Pulmonary artery endothelial cell (primary cell): ENCODE measurements at regions not wholly inside any gene's neighbourhood (a gene's known extent, or its start where the extent isn't known, plus 50 kb on each side); places are given as distances from the start of the nearest gene placed in this dataset.

Experiments used
- DNase-seq: peaks from one replicate; pipeline ENCODE4 v3.0.0-alpha.2; 2011; ENCODE audit warnings: low read depth, low spot score

DNA sequence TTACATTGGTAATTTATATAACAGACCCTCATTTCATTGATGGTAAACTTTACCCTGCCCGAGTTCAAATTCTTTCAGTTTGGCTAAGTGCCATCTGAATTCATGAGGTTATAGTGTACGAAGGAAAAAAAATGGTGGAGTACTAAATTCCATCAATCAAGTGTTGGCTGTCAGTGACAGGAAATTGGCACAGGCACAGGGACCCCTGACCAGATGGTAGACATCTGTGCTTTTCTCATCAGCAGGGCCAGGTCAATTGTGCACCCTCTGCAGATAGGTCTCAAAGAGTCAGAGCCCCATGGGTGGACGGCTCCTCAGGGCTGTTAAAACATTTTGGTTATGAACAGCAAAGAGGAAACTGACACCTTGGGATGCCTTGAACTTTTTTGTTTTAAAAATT, 439.2 kb downstream of the SETBP1 start:
- no peak for DNase-seq

GRCh38 chr18:45121146-45121545, 440.5 kb downstream of the SETBP1 start:
- no peak for DNase-seq

DNA sequence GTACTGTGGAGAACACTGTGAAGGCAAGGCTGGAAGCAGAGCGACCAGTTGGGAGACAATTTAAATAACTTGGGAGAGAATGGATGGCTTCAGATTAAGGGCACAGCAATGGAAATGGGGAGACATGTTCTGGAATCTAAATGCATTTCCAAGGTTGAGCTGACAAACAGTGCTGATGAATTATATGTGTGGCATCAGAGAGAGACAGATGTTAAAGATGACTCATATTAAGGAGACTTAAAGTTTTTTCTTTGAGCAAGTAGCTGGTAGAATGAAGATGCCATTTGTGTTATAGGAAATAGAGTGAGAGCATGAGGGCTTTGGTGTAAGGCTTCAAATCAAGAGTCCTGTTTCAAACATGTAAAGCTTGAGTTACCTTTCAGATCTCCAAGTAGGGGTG, 441.8 kb downstream of the SETBP1 start:
- DNase-seq = no peak

DNA sequence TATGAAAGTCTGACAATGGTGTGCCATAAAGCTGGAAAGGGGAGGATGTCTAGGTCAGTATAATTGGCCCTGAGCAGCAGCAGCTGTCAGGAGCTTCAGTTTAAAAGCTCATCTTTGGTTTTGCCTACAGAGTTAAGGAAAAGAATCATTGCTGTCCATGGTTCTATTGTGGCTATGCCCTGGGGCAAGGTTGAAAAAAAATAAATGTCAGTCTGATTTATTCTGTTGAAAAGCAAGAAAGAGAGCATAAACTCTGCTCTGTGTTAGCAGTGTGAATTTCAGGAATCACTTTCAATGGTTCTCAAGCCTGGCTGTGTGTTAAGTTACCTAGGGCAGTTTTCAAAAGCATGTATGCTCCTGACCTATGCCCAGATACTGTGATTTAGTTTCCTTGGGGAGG, 446.7 kb downstream of the SETBP1 start:
- no peak for DNase-seq

DNA sequence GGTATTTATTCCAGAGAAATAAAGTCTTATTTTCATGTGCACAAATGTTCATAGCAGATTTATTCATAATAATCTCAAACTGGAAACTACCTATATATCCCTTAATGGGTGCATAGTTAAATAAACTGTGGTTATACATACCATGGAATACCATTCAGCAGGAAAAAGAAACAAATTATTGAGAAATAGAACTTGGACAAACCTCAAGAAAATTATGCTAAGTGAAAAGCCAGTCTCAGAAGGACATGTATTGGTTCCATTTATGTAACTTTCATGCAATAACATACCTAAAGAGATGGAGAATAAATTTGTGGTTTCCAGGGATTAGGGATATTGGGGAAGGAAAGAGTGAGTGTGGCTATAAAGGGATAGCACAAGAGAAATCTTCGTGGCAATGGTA, 452.6 kb downstream of the SETBP1 start:
- no peak for DNase-seq

DNA sequence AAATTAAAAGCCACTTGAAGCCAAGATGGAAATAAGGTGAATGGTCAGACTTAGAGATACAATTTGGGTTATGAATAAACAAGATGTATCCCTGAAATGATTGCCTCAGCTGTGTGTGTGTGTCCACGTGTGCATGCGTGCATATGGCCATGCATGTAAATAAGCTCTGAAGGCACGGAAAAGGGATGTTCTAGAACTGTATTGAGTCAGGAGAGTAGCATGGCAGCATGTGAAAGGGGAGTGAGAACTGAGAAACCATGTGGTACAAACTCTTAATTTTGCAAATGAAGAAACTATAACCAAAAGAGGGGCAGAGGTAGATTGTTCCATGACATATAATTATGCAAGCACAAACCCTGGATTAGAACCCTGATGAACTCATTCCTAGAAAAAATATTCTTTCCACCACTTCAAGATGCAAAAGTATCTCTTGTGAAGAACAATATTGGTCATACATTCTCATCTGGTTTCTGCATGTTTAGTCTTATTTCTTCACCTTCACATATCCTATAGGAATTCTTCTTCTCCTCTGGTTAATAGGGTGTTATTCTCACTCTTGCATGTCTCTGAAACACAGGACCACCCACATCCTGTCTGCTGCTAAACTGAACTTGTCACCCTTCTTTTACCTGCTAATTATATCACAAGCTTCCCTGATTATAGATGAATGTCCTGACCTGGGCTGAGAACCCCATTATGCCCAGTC, 455.8 kb downstream of the SETBP1 start:
- no peak for DNase-seq

- DNase-seq = no peak
These were observed 456.4 kb downstream of the SETBP1 start for GRCh38 chr18:45137087-45137419.

- no peak for DNase-seq
These were observed 458.8 kb downstream of the SETBP1 start for GRCh38 chr18:45139478-45139877.

DNA sequence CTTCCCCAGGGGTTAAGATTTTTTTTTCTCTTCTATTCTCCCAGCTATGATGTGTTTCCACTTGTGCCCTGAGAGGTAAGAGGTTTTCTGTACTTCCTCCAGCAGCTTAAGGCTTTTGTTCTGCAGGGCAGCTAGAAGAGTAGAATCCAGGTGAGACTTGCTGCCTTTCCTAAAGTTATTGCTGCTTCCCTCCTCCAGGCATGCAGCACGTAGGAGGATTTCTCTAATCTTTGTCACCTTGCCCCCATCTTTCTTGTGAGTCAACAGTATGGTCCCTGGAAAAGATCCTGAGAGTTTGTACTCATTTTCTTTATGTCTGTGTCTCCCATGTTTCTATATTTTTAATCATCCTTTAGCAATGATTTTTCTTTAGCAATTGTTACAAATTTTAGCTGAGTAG, 462.2 kb downstream of the SETBP1 start:
- DNase-seq = no peak

DNA sequence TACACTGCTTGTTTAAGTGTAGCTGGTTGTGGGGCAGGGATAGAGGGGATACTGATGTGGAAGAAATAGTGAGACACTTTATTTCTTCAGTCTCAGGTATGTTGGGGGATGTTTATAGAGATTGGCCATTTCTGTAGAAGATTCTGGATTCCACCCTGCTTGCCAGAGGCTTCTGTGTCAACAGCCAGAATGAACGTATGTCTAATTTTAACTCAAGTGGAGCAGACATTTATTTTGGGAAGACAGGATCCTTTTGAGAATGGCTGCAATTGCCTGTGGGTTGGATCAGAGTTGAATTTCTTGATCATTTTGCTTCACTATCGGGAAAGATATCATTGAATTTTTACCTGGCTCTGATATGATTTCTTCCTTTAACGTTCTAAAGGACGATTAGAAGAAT, 465.6 kb upstream of the SLC14A2 start:
- DNase-seq = no peak

- no peak for DNase-seq
These were observed 463.6 kb upstream of the SLC14A2 start for GRCh38 chr18:45151645-45152044.

- DNase-seq = no peak
These were observed 459.8 kb upstream of the SLC14A2 start for GRCh38 chr18:45155526-45155925.

DNA sequence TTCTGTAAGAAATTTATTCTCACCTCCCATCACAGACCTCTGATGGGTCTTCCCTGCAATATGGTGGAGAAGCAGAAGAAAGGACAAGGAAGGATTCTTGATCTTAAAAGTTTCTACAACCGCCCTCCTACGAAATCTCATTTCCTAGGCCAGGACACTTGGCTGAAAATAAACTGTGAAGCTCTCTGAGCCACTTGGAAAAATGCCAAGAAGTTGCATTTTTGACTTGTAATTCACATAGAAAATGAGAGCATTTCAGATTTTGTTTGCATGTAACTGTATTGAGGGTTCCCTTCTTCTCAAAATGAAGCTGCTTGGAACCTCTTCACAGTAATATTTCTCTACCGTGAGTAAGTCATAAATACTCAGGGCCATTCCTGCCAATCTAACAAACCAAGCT, 458.3 kb upstream of the SLC14A2 start:
- DNase-seq = no peak

- no peak for DNase-seq
These were observed 457.7 kb upstream of the SLC14A2 start for GRCh38 chr18:45157576-45157975.

DNA sequence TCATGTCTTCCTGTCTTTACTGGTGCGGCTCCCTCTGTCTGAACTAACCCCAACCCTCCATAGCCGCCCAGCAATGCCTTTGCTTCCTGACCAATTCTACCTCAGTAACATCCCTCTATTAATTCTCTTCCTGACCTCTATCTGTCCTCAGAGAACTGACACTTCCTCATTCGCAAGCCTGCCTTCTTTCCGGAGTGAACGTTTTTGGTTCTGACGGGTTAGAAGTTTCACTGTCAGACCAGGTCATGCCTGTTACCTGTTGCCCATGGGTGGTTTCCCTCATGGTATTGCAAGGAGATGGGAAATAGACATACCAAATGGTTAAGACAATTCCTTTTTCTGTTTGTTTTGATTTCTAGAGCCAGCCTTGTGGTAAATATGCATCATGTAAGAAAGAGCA, 453.4 kb upstream of the SLC14A2 start:
- DNase-seq = no peak

DNA sequence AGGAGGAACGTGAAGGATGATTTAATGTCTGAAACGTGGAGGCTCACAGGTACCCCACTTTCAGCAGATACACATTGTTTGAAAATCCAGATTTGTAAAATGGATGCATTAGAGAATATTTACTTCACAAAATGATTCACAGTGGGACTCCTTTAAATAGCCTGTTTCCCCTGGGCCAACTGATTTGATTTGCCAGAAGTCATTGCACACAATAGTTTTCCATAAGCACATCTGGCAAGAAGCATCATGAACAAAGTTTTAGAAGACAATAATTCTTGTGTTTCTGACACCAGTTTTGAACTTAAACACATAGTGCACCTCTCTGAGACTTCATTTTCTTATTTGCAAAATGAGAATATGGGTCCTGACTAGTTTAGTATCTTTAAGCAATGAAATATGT, 451.4 kb upstream of the SLC14A2 start:
- no peak for DNase-seq

- no peak for DNase-seq
These were observed 450.7 kb upstream of the SLC14A2 start for GRCh38 chr18:45164551-45164950.

- DNase-seq = no peak
These were observed 450.0 kb upstream of the SLC14A2 start for GRCh38 chr18:45165176-45165713.

DNA sequence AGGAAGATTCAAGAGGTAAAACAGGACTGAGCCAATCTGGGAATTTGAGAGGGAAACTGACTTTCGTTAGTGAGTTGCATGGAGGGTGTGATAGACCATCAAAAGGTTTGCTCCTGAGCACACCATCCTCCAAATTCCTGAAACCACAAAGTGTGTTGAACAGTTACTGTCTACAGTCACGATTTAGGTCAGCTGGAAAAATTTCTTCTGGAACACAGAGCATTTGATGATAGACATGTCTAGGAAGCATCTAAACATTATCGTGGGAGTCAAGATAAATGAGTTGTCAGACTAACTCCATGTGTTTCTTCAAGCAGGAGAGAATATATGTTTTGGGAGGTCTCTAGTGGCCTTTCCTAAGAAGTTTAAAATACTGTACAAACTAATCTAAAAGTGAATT, 449.4 kb upstream of the SLC14A2 start:
- DNase-seq = no peak

DNA sequence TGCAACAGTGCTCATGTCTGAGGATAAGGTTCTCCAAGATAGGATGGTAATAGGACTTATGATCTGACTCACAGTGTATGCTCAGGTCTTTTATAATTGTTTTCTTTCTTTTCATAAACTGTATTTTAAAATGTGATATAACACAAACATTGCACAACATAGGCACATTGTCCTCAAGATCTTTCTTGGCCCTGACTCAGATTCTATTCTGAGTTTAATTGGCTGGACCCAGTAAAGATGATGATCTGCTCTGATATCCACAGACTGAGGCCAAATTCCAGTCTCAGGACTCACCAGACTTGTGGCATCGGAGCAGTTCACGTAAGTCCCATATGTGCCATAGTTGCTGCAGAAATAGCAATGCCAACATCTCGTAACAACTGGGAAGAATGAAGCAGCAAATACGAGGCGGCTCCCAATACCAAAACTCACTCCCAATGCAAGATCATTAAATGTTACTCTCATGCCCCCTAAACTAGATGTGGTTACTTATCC, 448.9 kb upstream of the SLC14A2 start:
- no peak for DNase-seq

DNA sequence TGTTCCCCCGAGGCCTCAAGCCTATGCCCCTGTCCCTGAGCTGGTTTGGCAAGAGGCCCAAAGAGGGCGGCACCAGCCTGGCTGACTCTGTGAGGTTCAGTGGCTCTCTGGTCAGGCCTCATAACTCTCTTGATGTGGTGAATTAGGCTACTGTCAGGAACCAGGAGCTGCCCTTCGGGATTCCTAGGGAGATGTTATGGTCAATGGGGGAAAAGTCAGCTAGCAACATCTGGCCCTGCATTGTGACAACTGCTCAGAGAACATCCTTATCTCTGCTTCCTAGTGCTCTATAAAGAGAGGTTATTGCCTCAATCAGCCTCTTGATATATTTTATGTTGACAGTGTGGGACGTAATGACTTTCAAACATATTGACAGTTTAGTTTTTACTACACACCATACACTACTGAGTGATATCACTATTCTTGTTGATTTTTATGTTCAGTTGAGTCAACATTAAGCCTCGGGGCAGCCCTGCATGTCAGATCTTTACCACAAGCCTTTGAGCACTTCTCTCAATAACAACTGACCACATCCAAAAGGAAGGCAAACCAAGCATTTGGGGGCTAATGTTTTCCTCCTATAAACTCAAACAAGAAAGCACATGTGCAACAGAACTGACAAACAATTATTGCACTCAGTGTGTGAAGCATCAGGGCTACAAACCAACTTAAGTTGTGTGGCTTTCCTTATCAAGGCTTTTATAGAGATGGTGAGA, 448.3 kb upstream of the SLC14A2 start:
- DNase-seq = no peak

- no peak for DNase-seq
These were observed 447.5 kb upstream of the SLC14A2 start for GRCh38 chr18:45167631-45168280.
